ENCODE measurements at regions not wholly inside any gene's neighbourhood (a gene's known extent, or its start where the extent isn't known, plus 50 kb on each side); places are given as distances from the start of the nearest gene placed in this dataset.
"Not testable (repeated sequence)": the region's sequence is repeated elsewhere in the genome, so short reads cannot be mapped to it uniquely, and the experiment has no call there.

GRCh38 chr4:49213250-49213649 is 227.2 kb downstream of the CWH43 start:
- CTCF ChIA-PET; H3K9me3 Mint-ChIP-seq (ENCODE audit: low read depth, unreplicated experiment); H3K27me3 Mint-ChIP-seq (ENCODE audit: unreplicated experiment); H3K4me1 Mint-ChIP-seq (ENCODE audit: low read depth, unreplicated experiment); H3K36me3 Mint-ChIP-seq (ENCODE audit: insufficient read depth, unreplicated experiment); H3K4me3 Mint-ChIP-seq (ENCODE audit: low read depth, unreplicated experiment); BruUV-seq (replicated peaks); intact Hi-C loops (cut with micrococcal nuclease; ENCODE audit: unreplicated experiment); DNase-seq; H3K27ac Mint-ChIP-seq (ENCODE audit: unreplicated experiment): not testable (repeated sequence)

GRCh38 chr4:49213750-49214149 is 227.7 kb downstream of the CWH43 start:
- H3K36me3 Mint-ChIP-seq (ENCODE audit: insufficient read depth, unreplicated experiment); H3K9me3 Mint-ChIP-seq (ENCODE audit: low read depth, unreplicated experiment); H3K27me3 Mint-ChIP-seq (ENCODE audit: unreplicated experiment); BruUV-seq (replicated peaks); CTCF ChIA-PET; H3K4me3 Mint-ChIP-seq (ENCODE audit: low read depth, unreplicated experiment); DNase-seq; H3K4me1 Mint-ChIP-seq (ENCODE audit: low read depth, unreplicated experiment); intact Hi-C loops (cut with micrococcal nuclease; ENCODE audit: unreplicated experiment); H3K27ac Mint-ChIP-seq (ENCODE audit: unreplicated experiment): not testable (repeated sequence)

DNA sequence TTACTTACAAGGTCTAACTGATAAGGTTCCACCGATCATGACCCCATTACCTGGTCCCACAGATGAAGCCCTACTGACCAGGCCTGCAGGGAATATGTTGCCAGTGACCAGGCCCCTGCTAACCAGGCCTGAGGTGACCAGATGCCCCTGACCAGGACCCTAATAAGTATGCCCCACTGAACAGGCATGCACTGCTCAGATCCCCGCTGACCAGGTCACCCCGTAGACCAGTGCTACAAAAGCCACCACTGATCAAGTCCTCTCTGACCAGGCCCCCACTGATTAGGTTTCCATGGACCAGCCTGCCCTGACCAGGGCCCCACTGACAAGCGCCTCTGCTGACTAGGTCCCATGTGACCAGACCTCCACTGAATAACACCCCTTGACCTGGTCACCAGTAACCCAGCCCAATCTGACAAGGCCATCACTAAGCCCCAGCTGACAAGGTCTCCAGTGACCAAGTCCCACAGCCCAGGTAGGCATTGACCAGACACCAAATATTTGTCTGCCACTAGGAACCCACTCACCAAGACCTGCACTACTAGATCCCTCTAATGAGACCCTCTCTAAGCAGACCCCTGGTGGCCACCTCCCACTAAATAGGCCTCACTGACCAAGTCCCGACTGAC is 228.5 kb downstream of the CWH43 start:
- H3K4me1 Mint-ChIP-seq (ENCODE audit: low read depth, unreplicated experiment); DNase-seq; H3K4me3 Mint-ChIP-seq (ENCODE audit: low read depth, unreplicated experiment); H3K27ac Mint-ChIP-seq (ENCODE audit: unreplicated experiment); H3K27me3 Mint-ChIP-seq (ENCODE audit: unreplicated experiment); BruUV-seq (replicated peaks); H3K36me3 Mint-ChIP-seq (ENCODE audit: insufficient read depth, unreplicated experiment); CTCF ChIA-PET; intact Hi-C loops (cut with micrococcal nuclease; ENCODE audit: unreplicated experiment): not testable (repeated sequence)
- peaks cover 12% of the 10 kb centered on the region for H3K9me3 Mint-ChIP-seq (ENCODE audit: low read depth, unreplicated experiment)

GRCh38 chr4:49215082-49215479 is 229.0 kb downstream of the CWH43 start:
- DNase-seq; H3K36me3 Mint-ChIP-seq (ENCODE audit: insufficient read depth, unreplicated experiment); intact Hi-C loops (cut with micrococcal nuclease; ENCODE audit: unreplicated experiment); H3K27ac Mint-ChIP-seq (ENCODE audit: unreplicated experiment); H3K4me3 Mint-ChIP-seq (ENCODE audit: low read depth, unreplicated experiment); H3K4me1 Mint-ChIP-seq (ENCODE audit: low read depth, unreplicated experiment); H3K27me3 Mint-ChIP-seq (ENCODE audit: unreplicated experiment); CTCF ChIA-PET; BruUV-seq (replicated peaks): not testable (repeated sequence)
- H3K9me3 Mint-ChIP-seq (ENCODE audit: low read depth, unreplicated experiment): peaks cover 12% of the 10 kb centered on the region

- intact Hi-C loops (cut with micrococcal nuclease; ENCODE audit: unreplicated experiment); H3K36me3 Mint-ChIP-seq (ENCODE audit: insufficient read depth, unreplicated experiment); H3K27me3 Mint-ChIP-seq (ENCODE audit: unreplicated experiment); H3K27ac Mint-ChIP-seq (ENCODE audit: unreplicated experiment); BruUV-seq (replicated peaks); H3K4me1 Mint-ChIP-seq (ENCODE audit: low read depth, unreplicated experiment); H3K4me3 Mint-ChIP-seq (ENCODE audit: low read depth, unreplicated experiment); CTCF ChIA-PET; DNase-seq: not testable (repeated sequence)
- peaks cover 14% of the 10 kb centered on the region for H3K9me3 Mint-ChIP-seq (ENCODE audit: low read depth, unreplicated experiment)
These were observed 230.5 kb downstream of the CWH43 start for GRCh38 chr4:49216606-49217005.

GRCh38 chr4:49217492-49217891 is 231.4 kb downstream of the CWH43 start:
- intact Hi-C loops (cut with micrococcal nuclease; ENCODE audit: unreplicated experiment): no loop called here
- Mint-ChIP-seq H3K36me3 (ENCODE audit: insufficient read depth, unreplicated experiment) (no peaks in the 10 kb centered on the region), H3K9me3 (ENCODE audit: low read depth, unreplicated experiment) (peaks cover 19% of the 10 kb centered on the region), H3K27me3 (ENCODE audit: unreplicated experiment) (peaks cover 9% of the 10 kb centered on the region), H3K4me1 (ENCODE audit: low read depth, unreplicated experiment) (no peaks in the 10 kb centered on the region), H3K27ac (ENCODE audit: unreplicated experiment) (no peak overlapping the region), H3K4me3 (ENCODE audit: low read depth, unreplicated experiment) (no peak overlapping the region)
- BruUV-seq (replicated peaks): no TSS peak
- TF ChIP-seq CTCF (IDR thresholded peaks at IDR 0.05; ENCODE audit: unreplicated experiment): no peak
- no peak for DNase-seq
- CTCF ChIA-PET: no interaction called here

GRCh38 chr4:49218094-49218493 is 232.0 kb downstream of the CWH43 start:
- H3K27ac Mint-ChIP-seq (ENCODE audit: unreplicated experiment); intact Hi-C loops (cut with micrococcal nuclease; ENCODE audit: unreplicated experiment): not testable (repeated sequence)

GRCh38 chr4:49218931-49219330 is 232.9 kb downstream of the CWH43 start:
- BruUV-seq (replicated peaks); H3K4me1 Mint-ChIP-seq (ENCODE audit: low read depth, unreplicated experiment); H3K4me3 Mint-ChIP-seq (ENCODE audit: low read depth, unreplicated experiment); H3K36me3 Mint-ChIP-seq (ENCODE audit: insufficient read depth, unreplicated experiment); DNase-seq; H3K27ac Mint-ChIP-seq (ENCODE audit: unreplicated experiment); H3K27me3 Mint-ChIP-seq (ENCODE audit: unreplicated experiment); CTCF ChIA-PET; intact Hi-C loops (cut with micrococcal nuclease; ENCODE audit: unreplicated experiment): not testable (repeated sequence)
- H3K9me3 Mint-ChIP-seq (ENCODE audit: low read depth, unreplicated experiment): peaks cover 21% of the 10 kb centered on the region

More at GRCh38 chr4:49218094-49218493, 232.0 kb downstream of the CWH43 start:
- DNase-seq; H3K27me3 Mint-ChIP-seq (ENCODE audit: unreplicated experiment); CTCF ChIA-PET; H3K36me3 Mint-ChIP-seq (ENCODE audit: insufficient read depth, unreplicated experiment); H3K4me1 Mint-ChIP-seq (ENCODE audit: low read depth, unreplicated experiment); H3K4me3 Mint-ChIP-seq (ENCODE audit: low read depth, unreplicated experiment); BruUV-seq (replicated peaks): not testable (repeated sequence)
- H3K9me3 Mint-ChIP-seq (ENCODE audit: low read depth, unreplicated experiment): peaks cover 21% of the 10 kb centered on the region

DNA sequence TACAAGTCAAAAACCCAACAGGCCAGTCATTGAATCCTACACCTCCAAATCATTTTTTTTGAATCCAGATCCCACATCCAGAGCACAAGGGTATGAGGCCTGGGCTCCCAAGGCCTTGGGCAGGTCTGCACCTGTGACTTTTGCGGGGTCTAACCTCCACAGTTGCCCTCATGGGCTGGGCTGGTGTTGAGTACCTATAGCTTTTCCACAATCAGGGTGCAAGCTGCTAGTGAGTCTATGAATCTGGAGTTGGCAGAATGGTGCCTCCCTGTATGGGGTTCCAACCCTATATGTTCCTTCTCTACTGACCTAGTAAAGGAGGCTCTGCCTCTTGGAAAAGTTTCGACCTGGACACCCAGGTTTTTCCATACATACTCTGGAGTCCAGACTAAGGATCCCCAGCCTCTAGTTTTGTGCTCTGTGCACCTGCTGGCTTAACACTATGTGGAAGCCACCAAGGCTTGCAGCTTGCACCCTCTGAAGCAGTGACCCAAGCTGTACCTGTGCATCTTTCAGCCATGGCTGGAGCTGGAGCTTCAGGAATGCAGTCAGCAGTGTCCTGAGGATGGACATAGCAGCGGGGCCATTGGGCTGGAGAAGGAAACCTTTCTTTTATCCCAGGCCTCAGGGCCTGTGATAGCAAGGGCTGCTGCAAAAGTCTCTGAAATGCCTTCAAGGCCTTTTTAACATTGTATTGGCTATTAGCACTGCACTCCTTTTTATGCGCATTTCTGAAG is 233.6 kb downstream of the CWH43 start:
- H3K27me3 Mint-ChIP-seq (ENCODE audit: unreplicated experiment); DNase-seq; CTCF ChIA-PET; intact Hi-C loops (cut with micrococcal nuclease; ENCODE audit: unreplicated experiment); H3K36me3 Mint-ChIP-seq (ENCODE audit: insufficient read depth, unreplicated experiment); H3K4me1 Mint-ChIP-seq (ENCODE audit: low read depth, unreplicated experiment); BruUV-seq (replicated peaks); H3K27ac Mint-ChIP-seq (ENCODE audit: unreplicated experiment); H3K4me3 Mint-ChIP-seq (ENCODE audit: low read depth, unreplicated experiment): not testable (repeated sequence)
- peaks cover 17% of the 10 kb centered on the region for H3K9me3 Mint-ChIP-seq (ENCODE audit: low read depth, unreplicated experiment)
